Putamen (tissue), 1 donor: ENCODE measurements at regions not wholly inside any gene's neighbourhood (a gene's known extent, or its start where the extent isn't known, plus 50 kb on each side); places are given as distances from the start of the nearest gene placed in this dataset.
A peak's percentile ranks its signal among the peaks of the same experiment; 100 is the strongest.

ENCODE experiments used
- DNase-seq: peaks from one replicate; pipeline ENCODE4 v3.0.0-alpha.2; 2016; ENCODE audit warnings: low spot score

GRCh38 chr11:130585545-130585944, 137.1 kb downstream of the ADAMTS15 start:
- DNase-seq: no peak

- no peak for DNase-seq
Measured at GRCh38 chr11:130587658-130588057, 139.2 kb downstream of the ADAMTS15 start.

- no peak for DNase-seq
Measured at GRCh38 chr11:130588471-130588870, 140.0 kb downstream of the ADAMTS15 start.

- DNase-seq: no peak
Measured at GRCh38 chr11:130592056-130592455, 143.6 kb downstream of the ADAMTS15 start.

GRCh38 chr11:130593064-130593463, 144.6 kb downstream of the ADAMTS15 start:
- no peak for DNase-seq

GRCh38 chr11:130598433-130598832, 150.0 kb downstream of the ADAMTS15 start:
- no peak for DNase-seq

GRCh38 chr11:130599073-130599654, 150.7 kb downstream of the ADAMTS15 start:
- no peak for DNase-seq

- DNase-seq: no peak
Measured at GRCh38 chr11:130600139-130600538, 151.7 kb downstream of the ADAMTS15 start.

GRCh38 chr11:130600616-130601015, 152.2 kb downstream of the ADAMTS15 start:
- DNase-seq: no peak

GRCh38 chr11:130601141-130601540, 152.7 kb downstream of the ADAMTS15 start:
- DNase-seq: no peak

- no peak for DNase-seq
Measured at GRCh38 chr11:130601764-130602460, 153.5 kb downstream of the ADAMTS15 start.

GRCh38 chr11:130602641-130603334, 154.3 kb downstream of the ADAMTS15 start:
- DNase-seq: no peak

GRCh38 chr11:130603335-130603906, 155.0 kb downstream of the ADAMTS15 start:
- DNase-seq: no peak

GRCh38 chr11:130604606-130605005, 156.2 kb downstream of the ADAMTS15 start:
- no peak for DNase-seq

- no peak for DNase-seq
Measured at GRCh38 chr11:130606178-130606577, 157.7 kb downstream of the ADAMTS15 start.

GRCh38 chr11:130606781-130607511, 158.5 kb downstream of the ADAMTS15 start:
- peak; percentile 72 for DNase-seq

GRCh38 chr11:130608287-130608686, 159.8 kb downstream of the ADAMTS15 start:
- peak; percentile 74 for DNase-seq

- peak; percentile 63 for DNase-seq
Measured at GRCh38 chr11:130609121-130610035, 160.9 kb downstream of the ADAMTS15 start.

- no peak for DNase-seq
Measured at GRCh38 chr11:130611791-130612251, 163.4 kb downstream of the ADAMTS15 start.

GRCh38 chr11:130612291-130612851, 163.9 kb downstream of the ADAMTS15 start:
- no peak for DNase-seq

- no peak for DNase-seq
Measured at GRCh38 chr11:130613396-130613795, 165.0 kb downstream of the ADAMTS15 start.
